PFSK-1 (cell line): ENCODE measurements at regions not wholly inside any gene's neighbourhood (a gene's known extent, or its start where the extent isn't known, plus 50 kb on each side); places are given as distances from the start of the nearest gene placed in this dataset.

Experiments
- FOXP2 ChIP-seq: optimal IDR thresholded peaks from 2 replicates; pipeline ENCODE3; 2011; ENCODE audit warnings: borderline replicate concordance, control low read depth, inconsistent platforms; ENCODE audit not compliant: insufficient read depth; ENCODE audit errors: extremely low read length, extremely low read depth
- POLR2AphosphoS5 ChIP-seq: IDR thresholded peaks from 2 replicates; pipeline ENCODE4 v1.6.1; 2012; ENCODE audit warnings: low read depth, mild to moderate bottlenecking, control low read depth, low read length, moderate library complexity
- REST ChIP-seq, 2 experiments: IDR thresholded peaks; 2 replicates each; pipeline versions ENCODE4 v1.6.1 to v1.8.0; 2011 to 2012; ENCODE audit warnings: low read depth in 2 of 2, low read length in 2 of 2, control low read depth in 1 of 2, inconsistent platforms in 1 of 2, mild to moderate bottlenecking in 1 of 2, moderate library complexity in 1 of 2; ENCODE audit not compliant: insufficient read depth in 1 of 2
- SIN3A ChIP-seq: IDR thresholded peaks from 2 replicates; pipeline ENCODE4 v1.6.1; 2012; ENCODE audit warnings: mild to moderate bottlenecking, low read length, moderate library complexity, borderline replicate concordance; ENCODE audit not compliant: insufficient read depth
- TAF1 ChIP-seq: IDR thresholded peaks from 2 replicates; pipeline ENCODE4 v1.6.1; 2012; ENCODE audit warnings: low read length, control low read depth, borderline replicate concordance; ENCODE audit not compliant: insufficient read depth

GRCh38 chr2:38461470-38461869 is 84.4 kb upstream of the ATL2 start:
- TF ChIP-seq REST (IDR thresholded peaks at IDR 0.05; ENCODE audit: insufficient read depth in 1 of 2, low read depth in 2 of 2, low read length in 2 of 2) (no peak), POLR2AphosphoS5 (no peak), SIN3A (no peak), TAF1 (no peak), FOXP2 (no peak)
